ENCODE measurements at regions not wholly inside any gene's neighbourhood (a gene's known extent, or its start where the extent isn't known, plus 50 kb on each side); places are given as distances from the start of the nearest gene placed in this dataset.

DNA sequence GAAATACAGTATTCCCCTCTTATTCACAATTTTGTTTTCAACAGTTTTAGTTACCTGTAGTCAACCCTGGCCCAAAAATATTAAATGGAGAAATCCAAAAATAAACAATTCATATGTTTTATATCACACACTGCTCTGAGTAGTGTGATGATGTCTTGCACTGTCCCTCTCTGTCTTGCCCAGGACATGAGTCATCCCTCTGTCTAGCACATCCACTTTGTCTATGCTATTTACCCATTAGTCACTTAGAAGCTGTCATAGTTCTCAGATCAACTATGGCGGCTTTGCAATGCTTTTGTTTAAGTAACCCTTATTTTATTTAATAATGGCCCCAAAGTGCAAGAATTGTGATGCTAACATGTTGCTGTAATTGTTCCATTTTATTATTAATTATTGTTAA lies 380.6 kb upstream of the REG3G start:
- no peak for TF ChIP-seq ASH2L (IDR thresholded peaks at IDR 0.05; ENCODE audit: insufficient read length, low read depth, low read length)
- TF ChIP-seq ZNF703 (CRISPR knock-in tag; IDR thresholded peaks at IDR 0.05; ENCODE audit: borderline replicate concordance): no peak
- TF ChIP-seq, protein P1, sequence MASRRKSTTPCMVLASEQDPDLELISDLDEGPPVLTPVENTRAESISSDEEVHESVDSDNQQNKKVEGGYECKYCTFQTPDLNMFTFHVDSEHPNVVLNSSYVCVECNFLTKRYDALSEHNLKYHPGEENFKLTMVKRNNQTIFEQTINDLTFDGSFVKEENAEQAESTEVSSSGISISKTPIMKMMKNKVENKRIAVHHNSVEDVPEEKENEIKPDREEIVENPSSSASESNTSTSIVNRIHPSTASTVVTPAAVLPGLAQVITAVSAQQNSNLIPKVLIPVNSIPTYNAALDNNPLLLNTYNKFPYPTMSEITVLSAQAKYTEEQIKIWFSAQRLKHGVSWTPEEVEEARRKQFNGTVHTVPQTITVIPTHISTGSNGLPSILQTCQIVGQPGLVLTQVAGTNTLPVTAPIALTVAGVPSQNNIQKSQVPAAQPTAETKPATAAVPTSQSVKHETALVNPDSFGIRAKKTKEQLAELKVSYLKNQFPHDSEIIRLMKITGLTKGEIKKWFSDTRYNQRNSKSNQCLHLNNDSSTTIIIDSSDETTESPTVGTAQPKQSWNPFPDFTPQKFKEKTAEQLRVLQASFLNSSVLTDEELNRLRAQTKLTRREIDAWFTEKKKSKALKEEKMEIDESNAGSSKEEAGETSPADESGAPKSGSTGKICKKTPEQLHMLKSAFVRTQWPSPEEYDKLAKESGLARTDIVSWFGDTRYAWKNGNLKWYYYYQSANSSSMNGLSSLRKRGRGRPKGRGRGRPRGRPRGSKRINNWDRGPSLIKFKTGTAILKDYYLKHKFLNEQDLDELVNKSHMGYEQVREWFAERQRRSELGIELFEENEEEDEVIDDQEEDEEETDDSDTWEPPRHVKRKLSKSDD (CRISPR knock-in tag; IDR thresholded peaks at IDR 0.05; ENCODE audit: low read depth): no peak
- TF ChIP-seq KDM1A (CRISPR knock-in tag; IDR thresholded peaks at IDR 0.05): no peak
- no peak for TF ChIP-seq ZBTB21 (CRISPR knock-in tag; IDR thresholded peaks at IDR 0.05)
- no peak for TF ChIP-seq NAIF1 (CRISPR knock-in tag; IDR thresholded peaks at IDR 0.05; ENCODE audit: borderline replicate concordance)
- TF ChIP-seq POLR2A (IDR thresholded peaks at IDR 0.05; ENCODE audit: insufficient read depth in 1 of 2, low read depth in 2 of 2, low read length in 2 of 2): no peak
- TF ChIP-seq ZNF850 (CRISPR knock-in tag; conservative IDR thresholded peaks at IDR 0.05): no peak
- TF ChIP-seq, protein P2, sequence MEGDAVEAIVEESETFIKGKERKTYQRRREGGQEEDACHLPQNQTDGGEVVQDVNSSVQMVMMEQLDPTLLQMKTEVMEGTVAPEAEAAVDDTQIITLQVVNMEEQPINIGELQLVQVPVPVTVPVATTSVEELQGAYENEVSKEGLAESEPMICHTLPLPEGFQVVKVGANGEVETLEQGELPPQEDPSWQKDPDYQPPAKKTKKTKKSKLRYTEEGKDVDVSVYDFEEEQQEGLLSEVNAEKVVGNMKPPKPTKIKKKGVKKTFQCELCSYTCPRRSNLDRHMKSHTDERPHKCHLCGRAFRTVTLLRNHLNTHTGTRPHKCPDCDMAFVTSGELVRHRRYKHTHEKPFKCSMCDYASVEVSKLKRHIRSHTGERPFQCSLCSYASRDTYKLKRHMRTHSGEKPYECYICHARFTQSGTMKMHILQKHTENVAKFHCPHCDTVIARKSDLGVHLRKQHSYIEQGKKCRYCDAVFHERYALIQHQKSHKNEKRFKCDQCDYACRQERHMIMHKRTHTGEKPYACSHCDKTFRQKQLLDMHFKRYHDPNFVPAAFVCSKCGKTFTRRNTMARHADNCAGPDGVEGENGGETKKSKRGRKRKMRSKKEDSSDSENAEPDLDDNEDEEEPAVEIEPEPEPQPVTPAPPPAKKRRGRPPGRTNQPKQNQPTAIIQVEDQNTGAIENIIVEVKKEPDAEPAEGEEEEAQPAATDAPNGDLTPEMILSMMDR (CRISPR knock-in tag; IDR thresholded peaks at IDR 0.05): no peak

Measured in HepG2 (cell line).